ENCODE measurements at regions not wholly inside any gene's neighbourhood (a gene's known extent, or its start where the extent isn't known, plus 50 kb on each side); places are given as distances from the start of the nearest gene placed in this dataset.

DNA sequence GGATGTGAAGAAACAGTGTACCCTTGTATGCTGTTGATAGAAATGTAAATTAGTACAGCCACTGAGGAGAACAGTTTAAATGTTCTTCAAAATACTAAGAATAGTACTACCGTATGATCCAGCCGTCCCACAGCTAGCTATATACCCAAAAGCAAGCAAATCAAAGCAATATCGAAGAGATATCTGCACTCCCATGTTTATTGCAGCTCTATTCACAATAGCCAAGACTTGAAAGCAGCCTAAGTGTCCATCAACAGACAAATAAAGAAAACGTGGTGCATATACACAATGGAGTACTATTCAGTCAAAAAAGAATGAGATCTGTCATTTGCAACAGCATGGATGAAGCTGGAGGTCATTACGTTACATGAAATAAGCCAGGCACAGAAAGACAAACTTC lies 88.5 kb upstream of the SLC38A4 start:
- no peak for TF ChIP-seq POLR2A (IDR thresholded peaks at IDR 0.05)
- TF ChIP-seq, protein P1, sequence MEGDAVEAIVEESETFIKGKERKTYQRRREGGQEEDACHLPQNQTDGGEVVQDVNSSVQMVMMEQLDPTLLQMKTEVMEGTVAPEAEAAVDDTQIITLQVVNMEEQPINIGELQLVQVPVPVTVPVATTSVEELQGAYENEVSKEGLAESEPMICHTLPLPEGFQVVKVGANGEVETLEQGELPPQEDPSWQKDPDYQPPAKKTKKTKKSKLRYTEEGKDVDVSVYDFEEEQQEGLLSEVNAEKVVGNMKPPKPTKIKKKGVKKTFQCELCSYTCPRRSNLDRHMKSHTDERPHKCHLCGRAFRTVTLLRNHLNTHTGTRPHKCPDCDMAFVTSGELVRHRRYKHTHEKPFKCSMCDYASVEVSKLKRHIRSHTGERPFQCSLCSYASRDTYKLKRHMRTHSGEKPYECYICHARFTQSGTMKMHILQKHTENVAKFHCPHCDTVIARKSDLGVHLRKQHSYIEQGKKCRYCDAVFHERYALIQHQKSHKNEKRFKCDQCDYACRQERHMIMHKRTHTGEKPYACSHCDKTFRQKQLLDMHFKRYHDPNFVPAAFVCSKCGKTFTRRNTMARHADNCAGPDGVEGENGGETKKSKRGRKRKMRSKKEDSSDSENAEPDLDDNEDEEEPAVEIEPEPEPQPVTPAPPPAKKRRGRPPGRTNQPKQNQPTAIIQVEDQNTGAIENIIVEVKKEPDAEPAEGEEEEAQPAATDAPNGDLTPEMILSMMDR (IDR thresholded peaks at IDR 0.05), result no peak
